BE2C (cell line): ENCODE measurements at regions not wholly inside any gene's neighbourhood (a gene's known extent, or its start where the extent isn't known, plus 50 kb on each side); places are given as distances from the start of the nearest gene placed in this dataset.

Source experiments
- DNase-seq: peaks from one replicate; pipeline ENCODE4 v3.0.0-alpha.2; 2020
- H3K27me3 ChIP-seq: fragments of 250-450 bp; sonication (Bioruptor Pico); 2 replicates; pipeline ENCODE4 v1.5.1; 2020; ENCODE audit warnings: mild to moderate bottlenecking
- H3K36me3 ChIP-seq: fragments of 250-450 bp; sonication (Bioruptor Pico); 2 replicates; pipeline ENCODE4 v1.5.1; 2020; ENCODE audit warnings: mild to moderate bottlenecking
- H3K4me1 ChIP-seq: fragments of 250-450 bp; sonication (Bioruptor Pico); 2 replicates; pipeline ENCODE4 v1.5.1; 2020
- H3K4me3 ChIP-seq: 2 replicates; pipeline ENCODE4 v1.5.1; 2011; ENCODE audit warnings: low read depth, low read length
- H3K9me3 ChIP-seq: fragments of 250-450 bp; sonication (Bioruptor Pico); 2 replicates; pipeline ENCODE4 v1.5.1; 2020
- CTCF ChIP-seq: IDR thresholded peaks from 2 replicates; pipeline ENCODE4 v1.5.1; 2012; ENCODE audit warnings: mild to moderate bottlenecking, low read depth, low read length

DNA sequence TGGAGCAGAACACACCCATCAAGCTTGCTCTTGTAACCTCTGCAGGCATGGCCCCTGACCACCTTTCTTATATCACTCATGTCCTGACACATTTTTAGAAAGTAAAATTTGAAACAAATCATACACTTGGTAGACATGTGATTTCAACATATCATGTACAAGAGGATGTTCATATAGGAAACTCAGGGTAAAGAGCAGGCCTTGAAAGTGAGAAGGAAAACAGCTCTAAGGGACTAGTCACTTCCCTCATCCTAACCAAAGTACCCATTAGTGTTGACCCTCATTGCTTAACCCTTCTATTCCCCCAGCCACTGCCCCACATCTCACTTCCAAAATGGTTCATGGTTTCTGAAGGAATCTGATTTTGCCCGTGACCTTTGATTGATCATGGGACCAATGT, 492.4 kb upstream of the KLF4 start:
- no peak for TF ChIP-seq CTCF
- Histone ChIP-seq H3K4me1 (no peaks in the 10 kb centered on the region), H3K27me3 (no peaks in the 10 kb centered on the region), H3K4me3 (no peak overlapping the region), H3K36me3 (no peaks in the 10 kb centered on the region), H3K9me3 (no peaks in the 10 kb centered on the region; the same call in 1 of the 2 replicates)
- no peak for DNase-seq

GRCh38 chr9:107980984-107981383, 491.4 kb upstream of the KLF4 start:
- no peak overlapping the region for H3K4me3 ChIP-seq
- no peaks in the 10 kb centered on the region; the same call in 1 of the 2 replicates for H3K9me3 ChIP-seq
- no peak for TF ChIP-seq CTCF
- H3K4me1 ChIP-seq: no peaks in the 10 kb centered on the region
- DNase-seq: no peak
- H3K27me3 ChIP-seq: no peaks in the 10 kb centered on the region
- no peaks in the 10 kb centered on the region for H3K36me3 ChIP-seq

- H3K36me3 ChIP-seq: no peaks in the 10 kb centered on the region
- no peak for TF ChIP-seq CTCF
- no peaks in the 10 kb centered on the region for H3K4me1 ChIP-seq
- H3K4me3 ChIP-seq: no peak overlapping the region
- no peaks in the 10 kb centered on the region for H3K27me3 ChIP-seq
- DNase-seq: no peak
- no peaks in the 10 kb centered on the region for H3K9me3 ChIP-seq
Observed at GRCh38 chr9:107976767-107977166, 487.2 kb upstream of the KLF4 start.

DNA sequence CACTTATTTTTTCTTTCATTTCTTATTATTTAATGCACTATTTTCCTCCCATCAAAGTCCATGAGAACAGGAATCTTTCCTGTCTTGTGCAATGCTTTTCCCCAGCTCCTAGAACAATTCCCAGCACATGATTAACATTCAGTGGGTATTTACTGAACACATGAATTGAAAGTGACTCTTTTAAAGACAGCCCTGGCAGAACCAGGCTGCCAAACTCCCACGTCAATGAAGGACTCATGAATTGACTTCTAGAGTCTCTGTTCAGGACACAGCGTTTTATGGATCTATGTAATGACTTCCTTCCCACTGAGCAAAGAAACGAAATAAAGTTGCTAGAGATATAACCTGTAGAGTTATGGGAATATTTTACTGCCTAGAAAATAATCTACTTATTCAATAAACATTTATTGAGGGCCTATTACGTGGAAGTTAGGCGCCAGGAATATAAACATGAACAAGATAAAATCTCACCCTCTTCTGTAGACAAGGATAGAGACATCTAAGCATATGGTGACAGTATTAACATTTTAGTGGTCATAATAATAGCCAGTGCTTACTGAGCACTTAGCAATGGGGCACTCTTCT, 485.9 kb upstream of the KLF4 start:
- Histone ChIP-seq H3K4me1 (no peaks in the 10 kb centered on the region), H3K36me3 (no peaks in the 10 kb centered on the region), H3K9me3 (no peaks in the 10 kb centered on the region), H3K4me3 (no peak overlapping the region), H3K27me3 (no peaks in the 10 kb centered on the region)
- no peak for DNase-seq
- TF ChIP-seq CTCF: no peak

GRCh38 chr9:107973451-107973850, 483.9 kb upstream of the KLF4 start:
- Histone ChIP-seq H3K9me3 (no peaks in the 10 kb centered on the region), H3K27me3 (no peaks in the 10 kb centered on the region), H3K4me1 (no peaks in the 10 kb centered on the region), H3K4me3 (no peak overlapping the region), H3K36me3 (no peaks in the 10 kb centered on the region)
- TF ChIP-seq CTCF: no peak
- DNase-seq: no peak

DNA sequence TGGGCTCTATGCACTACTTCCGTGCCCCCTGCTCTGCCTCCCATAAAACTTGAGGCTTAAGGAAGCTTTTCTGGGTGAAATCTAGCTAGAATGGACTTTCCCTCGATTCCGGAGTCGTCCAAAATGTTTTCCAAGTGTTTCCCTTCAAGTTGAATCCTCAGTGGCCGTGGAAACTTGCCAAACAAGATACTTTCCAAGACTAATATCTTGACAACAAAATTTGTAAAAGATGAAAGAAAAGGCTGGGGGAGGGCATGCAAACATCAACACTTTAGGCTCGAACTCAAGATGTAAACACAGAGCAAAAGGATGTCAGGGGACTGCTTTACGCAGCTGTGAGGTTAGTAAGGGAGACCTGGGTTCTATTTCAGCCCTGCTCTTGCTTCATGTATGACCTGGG, 482.8 kb upstream of the KLF4 start:
- Histone ChIP-seq H3K36me3 (no peaks in the 10 kb centered on the region), H3K9me3 (no peaks in the 10 kb centered on the region), H3K4me1 (no peaks in the 10 kb centered on the region), H3K27me3 (no peaks in the 10 kb centered on the region), H3K4me3 (no peak overlapping the region)
- TF ChIP-seq CTCF: no peak
- no peak for DNase-seq
